ENCODE measurements at regions not wholly inside any gene's neighbourhood (a gene's known extent, or its start where the extent isn't known, plus 50 kb on each side); places are given as distances from the start of the nearest gene placed in this dataset.

- no peak for TF ChIP-seq CTCF (IDR thresholded peaks at IDR 0.05)
- TF ChIP-seq POLR2A (IDR thresholded peaks at IDR 0.05), result no peak
These were observed 82.6 kb upstream of the TMEM164 start for GRCh38 chrX:109920325-109920724.
